Activated CD4-positive, CD25-positive, alpha-beta regulatory T cell (primary cell): ENCODE measurements at regions not wholly inside any gene's neighbourhood (a gene's known extent, or its start where the extent isn't known, plus 50 kb on each side); places are given as distances from the start of the nearest gene placed in this dataset.
"Not testable (repeated sequence)": the region's sequence is repeated elsewhere in the genome, so short reads cannot be mapped to it uniquely, and the experiment has no call there.

Experiments used
- DNase-seq, 4 experiments: peaks; one replicate each; lab custom pipeline; 2025; lab: John Stamatoyannopoulos, UW

GRCh38 chr3:106022913-106023312 lies 154.1 kb upstream of the CBLB start:
- DNase-seq: no peak

- no peak for DNase-seq
Measured at GRCh38 chr3:106025151-106025722, 156.4 kb upstream of the CBLB start.

GRCh38 chr3:106029954-106030626 lies 161.3 kb upstream of the CBLB start:
- no peak for DNase-seq

GRCh38 chr3:106030627-106030963 lies 161.8 kb upstream of the CBLB start:
- no peak for DNase-seq

- DNase-seq: no peak
Measured at GRCh38 chr3:106032479-106032878, 163.7 kb upstream of the CBLB start.

GRCh38 chr3:106033654-106034053 lies 164.8 kb upstream of the CBLB start:
- DNase-seq: no peak

GRCh38 chr3:106034313-106034712 lies 165.5 kb upstream of the CBLB start:
- no peak for DNase-seq

- no peak for DNase-seq
Measured at GRCh38 chr3:106035619-106036018, 166.8 kb upstream of the CBLB start.

GRCh38 chr3:106036696-106037095 lies 167.9 kb upstream of the CBLB start:
- no peak for DNase-seq

- no peak for DNase-seq
Measured at GRCh38 chr3:106047221-106047620, 178.4 kb upstream of the CBLB start.

GRCh38 chr3:106048946-106049481 lies 180.2 kb upstream of the CBLB start:
- DNase-seq: no peak

- DNase-seq: no peak
Measured at GRCh38 chr3:106049821-106050220, 181.0 kb upstream of the CBLB start.

- DNase-seq: no peak
Measured at GRCh38 chr3:106056931-106057330, 188.1 kb upstream of the CBLB start.

- DNase-seq: no peak
Measured at GRCh38 chr3:106058475-106058874, 189.7 kb upstream of the CBLB start.

GRCh38 chr3:106059953-106060517 lies 191.2 kb upstream of the CBLB start:
- DNase-seq: no peak

GRCh38 chr3:106063909-106064308 lies 195.1 kb upstream of the CBLB start:
- no peak for DNase-seq

GRCh38 chr3:106065831-106066230 lies 197.0 kb upstream of the CBLB start:
- DNase-seq: no peak

GRCh38 chr3:106067711-106068110 lies 198.9 kb upstream of the CBLB start:
- no peak for DNase-seq

- no peak for DNase-seq
Measured at GRCh38 chr3:106068381-106068780, 199.6 kb upstream of the CBLB start.

GRCh38 chr3:106068795-106069194 lies 200.0 kb upstream of the CBLB start:
- DNase-seq: no peak

- DNase-seq: no peak
Measured at GRCh38 chr3:106070187-106070586, 201.4 kb upstream of the CBLB start.

GRCh38 chr3:106071306-106071705 lies 202.5 kb upstream of the CBLB start:
- DNase-seq: no peak

- DNase-seq: not testable (repeated sequence)
Measured at GRCh38 chr3:106072596-106072995, 203.8 kb upstream of the CBLB start.

GRCh38 chr3:106073806-106074205 lies 205.0 kb upstream of the CBLB start:
- DNase-seq: not testable (repeated sequence)
